PC-3 (cell line): ENCODE measurements at regions not wholly inside any gene's neighbourhood (a gene's known extent, or its start where the extent isn't known, plus 50 kb on each side); places are given as distances from the start of the nearest gene placed in this dataset.

Source experiments
- CTCF ChIP-seq: fragments of 300-600 bp; sonication (generic); conservative IDR thresholded peaks from 2 replicates; pipeline ENCODE4 v1.5.1; 2017; ENCODE audit warnings: antibody characterized with exemption, low read depth, mild to moderate bottlenecking, low read length
- EZH2 ChIP-seq: fragments of 300-600 bp; sonication (generic); IDR thresholded peaks from one replicate; pipeline ENCODE4 v1.6.1; 2017; ENCODE audit warnings: antibody characterized with exemption, mild to moderate bottlenecking, low read length; ENCODE audit not compliant: unreplicated experiment
- EZH2phosphoT487 ChIP-seq: fragments of 300-600 bp; sonication (generic); IDR thresholded peaks from 2 replicates; pipeline ENCODE4 v1.6.1; 2018; ENCODE audit warnings: mild to moderate bottlenecking, antibody characterized with exemption, low read length, borderline replicate concordance

GRCh38 chr15:97692301-97693015, 268.0 kb upstream of the ARRDC4 start:
- TF ChIP-seq CTCF: no peak
- TF ChIP-seq EZH2: no peak
- TF ChIP-seq EZH2phosphoT487: no peak
